ENCODE measurements at regions not wholly inside any gene's neighbourhood (a gene's known extent, or its start where the extent isn't known, plus 50 kb on each side); places are given as distances from the start of the nearest gene placed in this dataset.

DNA sequence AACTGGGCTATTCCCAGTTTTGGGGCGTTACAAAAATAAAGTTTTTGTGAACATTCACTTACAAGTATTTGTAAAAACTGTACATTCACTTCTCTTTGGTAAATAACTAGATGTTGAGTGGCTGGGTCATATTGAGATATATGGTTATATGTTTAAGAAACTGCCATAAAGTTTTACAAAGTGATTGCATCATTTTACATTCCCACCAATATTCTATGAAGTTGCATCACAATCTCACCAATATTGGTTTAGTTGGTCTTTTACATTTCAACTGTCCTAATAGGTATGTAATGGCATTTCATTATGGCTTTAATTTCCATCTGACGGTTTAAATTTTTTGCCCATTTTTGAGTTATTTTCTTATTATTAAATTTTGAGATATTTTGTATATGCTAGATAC is 251.7 kb upstream of the GNAI1 start:
- no peak for DNase-seq (ENCODE audit: insufficient read length)

DNA sequence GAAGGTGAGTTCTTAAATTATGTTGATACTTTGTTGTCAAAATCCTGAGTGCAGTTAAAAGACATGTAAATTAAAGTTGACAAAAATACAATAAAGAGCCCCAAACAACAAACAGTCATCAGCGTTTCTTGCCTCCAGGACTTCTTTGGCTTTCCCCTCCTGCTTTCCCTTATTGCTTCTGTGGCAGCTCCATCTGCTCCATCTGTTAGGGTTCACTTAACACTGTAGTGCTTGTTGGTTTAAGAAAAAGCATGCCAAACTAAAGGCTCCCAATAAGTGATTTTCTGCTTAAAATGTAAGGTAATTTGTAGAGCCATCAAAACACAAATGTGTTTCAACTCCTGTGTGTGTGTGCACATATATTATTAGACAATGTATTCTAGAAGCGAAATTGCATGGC is 254.3 kb upstream of the GNAI1 start:
- DNase-seq (ENCODE audit: insufficient read length), result no peak
- no peak for FAIRE-seq
- TF ChIP-seq TAF1 (IDR thresholded peaks at IDR 0.05; ENCODE audit: borderline replicate concordance, low read depth, low read length) (no peak), POLR2AphosphoS5 (IDR thresholded peaks at IDR 0.05; ENCODE audit: low read depth, low read length) (no peak)

More for the DNA sequence above, 251.7 kb upstream of the GNAI1 start:
- no peak for FAIRE-seq
- TF ChIP-seq POLR2AphosphoS5 (IDR thresholded peaks at IDR 0.05; ENCODE audit: low read depth, low read length) (no peak), POLR2A (IDR thresholded peaks at IDR 0.05; ENCODE audit: low read depth, low read length) (no peak), TAF1 (IDR thresholded peaks at IDR 0.05; ENCODE audit: borderline replicate concordance, low read depth, low read length) (no peak)

DNA sequence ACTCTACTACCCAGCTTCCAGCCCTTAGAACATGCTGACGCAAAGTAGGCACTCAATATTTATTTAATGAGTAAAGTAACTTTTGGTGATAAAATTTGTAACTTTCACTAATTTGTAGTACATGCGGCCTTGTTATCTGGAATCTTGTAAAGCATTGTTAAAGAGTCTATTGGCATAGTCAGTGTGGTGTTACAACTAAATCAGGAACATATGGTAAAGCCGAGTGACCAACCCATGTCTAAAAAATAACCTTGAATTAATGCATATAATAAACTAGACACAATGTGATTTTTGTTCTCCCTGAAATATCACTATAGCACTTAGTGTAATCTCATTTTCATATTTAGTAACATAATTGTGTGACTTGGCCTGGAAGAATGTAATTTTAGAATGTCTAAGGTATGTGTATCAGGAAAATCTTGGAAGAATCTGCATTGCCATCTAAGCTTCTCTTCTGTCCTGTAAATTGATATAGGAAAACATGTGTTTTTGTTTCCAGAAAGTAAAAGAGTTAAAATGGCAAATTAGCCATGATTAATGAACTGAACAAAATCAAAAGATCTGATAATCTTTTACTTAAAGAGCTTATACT is 256.7 kb upstream of the GNAI1 start:
- no peak for FAIRE-seq
- DNase-seq (ENCODE audit: insufficient read length), result no peak
- TF ChIP-seq POLR2AphosphoS5 (IDR thresholded peaks at IDR 0.05; ENCODE audit: low read depth, low read length), result no peak
- no peak for TF ChIP-seq TAF1 (IDR thresholded peaks at IDR 0.05; ENCODE audit: borderline replicate concordance, low read depth, low read length)
- TF ChIP-seq POLR2A (IDR thresholded peaks at IDR 0.05; ENCODE audit: low read depth, low read length), result no peak

DNA sequence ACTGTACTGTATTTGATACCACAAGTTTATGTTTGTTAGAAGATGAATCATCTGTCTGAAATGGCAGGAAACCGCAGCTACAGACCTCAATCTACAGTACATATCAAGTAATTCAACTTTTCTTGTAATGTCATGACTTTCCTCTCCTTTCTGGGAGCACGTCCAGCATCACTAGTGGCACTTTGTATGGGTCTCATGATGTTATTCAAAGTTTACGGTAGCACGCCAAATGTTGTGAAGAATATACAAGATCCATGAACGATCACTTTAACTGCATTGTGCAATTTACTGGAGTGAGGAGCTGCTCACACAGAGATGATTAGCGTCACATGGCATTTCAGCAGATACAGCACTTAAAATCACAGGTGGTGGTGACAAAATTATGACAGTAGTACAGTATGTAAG is 257.8 kb upstream of the GNAI1 start:
- no peak for TF ChIP-seq TAF1 (IDR thresholded peaks at IDR 0.05; ENCODE audit: borderline replicate concordance, low read depth, low read length)
- no peak for TF ChIP-seq POLR2AphosphoS5 (IDR thresholded peaks at IDR 0.05; ENCODE audit: low read depth, low read length)
- no peak for TF ChIP-seq POLR2A (IDR thresholded peaks at IDR 0.05; ENCODE audit: low read depth, low read length)
- DNase-seq (ENCODE audit: insufficient read length) (no peak), FAIRE-seq (no peak)

DNA sequence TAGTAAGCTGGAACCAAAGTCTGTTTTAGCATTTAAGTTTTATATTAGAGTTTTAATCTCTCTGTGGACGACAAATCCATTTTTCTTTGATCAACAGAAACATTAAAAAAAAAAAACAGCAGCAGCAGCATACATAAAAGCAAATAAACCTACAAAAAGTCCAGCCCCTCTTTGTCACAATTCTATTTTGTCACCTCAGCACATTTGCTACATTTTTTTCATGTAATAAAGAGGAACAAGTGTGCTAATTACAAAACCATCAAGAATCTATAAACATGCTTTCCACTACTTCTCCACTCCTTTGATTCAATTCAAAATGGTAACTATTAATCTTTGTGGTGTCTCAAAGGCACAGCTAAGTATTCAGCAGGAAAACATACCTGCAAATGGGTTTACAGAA is 259.8 kb upstream of the GNAI1 start:
- FAIRE-seq (no peak), DNase-seq (ENCODE audit: insufficient read length) (no peak)
- TF ChIP-seq POLR2A (IDR thresholded peaks at IDR 0.05; ENCODE audit: low read depth, low read length) (no peak), POLR2AphosphoS5 (IDR thresholded peaks at IDR 0.05; ENCODE audit: low read depth, low read length) (no peak), TAF1 (IDR thresholded peaks at IDR 0.05; ENCODE audit: borderline replicate concordance, low read depth, low read length) (no peak)

DNA sequence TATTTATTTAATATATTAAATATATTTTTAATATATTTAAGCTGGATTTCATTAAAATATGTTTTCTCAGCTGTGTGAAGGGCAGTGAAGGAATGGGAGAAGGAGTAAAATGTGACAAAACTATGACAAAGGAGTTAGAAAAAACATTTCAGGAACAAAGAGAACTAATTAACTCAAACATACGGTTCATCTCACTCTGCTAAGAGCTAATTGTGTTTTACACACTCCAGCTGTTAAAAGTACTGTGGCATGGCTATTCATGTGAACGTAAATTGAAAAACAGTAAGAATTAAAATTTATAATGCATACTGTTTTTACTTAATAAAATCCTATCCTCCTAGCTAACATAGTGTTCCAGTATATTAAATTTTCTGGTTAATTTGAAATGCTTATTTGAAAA is 262.5 kb upstream of the GNAI1 start:
- TF ChIP-seq POLR2A (IDR thresholded peaks at IDR 0.05; ENCODE audit: low read depth, low read length) (no peak), POLR2AphosphoS5 (IDR thresholded peaks at IDR 0.05; ENCODE audit: low read depth, low read length) (no peak), TAF1 (IDR thresholded peaks at IDR 0.05; ENCODE audit: borderline replicate concordance, low read depth, low read length) (no peak)
- no peak for FAIRE-seq

DNA sequence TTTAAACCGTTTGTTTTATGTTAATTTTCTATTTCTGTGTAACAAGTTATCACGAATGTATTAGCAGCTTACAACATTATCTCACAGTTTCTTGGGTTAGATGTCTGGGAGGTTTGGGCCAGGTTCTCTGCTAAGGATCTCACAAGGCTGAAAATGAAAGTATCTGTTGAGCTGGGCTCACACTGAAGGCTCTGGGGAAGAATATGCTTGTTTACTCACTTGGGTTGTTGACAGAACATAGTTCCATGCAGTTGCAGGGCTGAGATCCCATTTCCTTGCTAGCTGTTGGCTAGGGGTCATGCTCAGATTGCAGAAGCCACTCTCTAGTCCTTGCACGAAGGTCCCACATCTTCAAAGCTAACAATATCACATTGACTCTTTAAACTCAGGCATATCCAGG is 266.6 kb upstream of the GNAI1 start:
- DNase-seq (ENCODE audit: insufficient read length) (no peak), FAIRE-seq (no peak)
- TF ChIP-seq POLR2A (IDR thresholded peaks at IDR 0.05; ENCODE audit: low read depth, low read length), result no peak
- no peak for TF ChIP-seq TAF1 (IDR thresholded peaks at IDR 0.05; ENCODE audit: borderline replicate concordance, low read depth, low read length)
- TF ChIP-seq POLR2AphosphoS5 (IDR thresholded peaks at IDR 0.05; ENCODE audit: low read depth, low read length), result no peak

More for the DNA sequence above, 262.5 kb upstream of the GNAI1 start:
- DNase-seq (ENCODE audit: insufficient read length), result no peak

DNA sequence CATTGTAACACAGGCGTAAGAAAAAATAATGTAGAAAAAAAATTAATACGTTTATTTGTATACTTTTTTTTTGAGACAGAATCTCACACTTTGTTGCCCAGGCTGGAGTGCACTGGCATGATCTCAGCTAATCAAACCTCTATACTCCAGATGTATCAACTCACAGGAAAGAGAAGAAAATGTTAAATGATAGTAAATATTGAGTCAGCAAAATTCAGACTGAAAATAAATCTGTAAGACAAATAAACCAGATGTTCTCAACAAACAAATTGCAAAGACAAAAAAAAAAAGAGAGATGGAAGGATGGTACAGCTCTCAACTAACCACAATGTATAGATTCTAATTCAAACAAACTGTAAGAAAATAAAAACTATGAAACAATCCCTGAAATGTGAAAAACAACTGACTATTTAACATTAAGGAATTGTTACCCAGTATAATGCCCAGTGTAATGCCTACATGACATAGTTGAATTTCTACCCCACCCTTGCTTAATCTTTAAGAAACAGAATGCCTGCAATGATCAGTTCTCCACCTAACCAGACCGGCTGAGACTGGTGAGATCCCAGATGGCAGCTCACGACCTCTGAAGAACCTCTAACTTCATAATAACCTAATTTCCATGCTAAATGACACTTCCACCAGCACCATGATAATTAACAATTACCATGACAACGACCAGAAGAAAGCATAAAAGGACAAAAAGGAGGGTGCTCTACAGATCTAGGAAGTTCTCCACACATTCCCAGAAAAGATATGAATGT is 272.0 kb upstream of the GNAI1 start:
- FAIRE-seq, result no peak
- TF ChIP-seq POLR2AphosphoS5 (IDR thresholded peaks at IDR 0.05; ENCODE audit: low read depth, low read length), result no peak
- TF ChIP-seq POLR2A (IDR thresholded peaks at IDR 0.05; ENCODE audit: low read depth, low read length), result no peak
- TF ChIP-seq TAF1 (IDR thresholded peaks at IDR 0.05; ENCODE audit: borderline replicate concordance, low read depth, low read length), result no peak
- DNase-seq (ENCODE audit: insufficient read length), result no peak

DNA sequence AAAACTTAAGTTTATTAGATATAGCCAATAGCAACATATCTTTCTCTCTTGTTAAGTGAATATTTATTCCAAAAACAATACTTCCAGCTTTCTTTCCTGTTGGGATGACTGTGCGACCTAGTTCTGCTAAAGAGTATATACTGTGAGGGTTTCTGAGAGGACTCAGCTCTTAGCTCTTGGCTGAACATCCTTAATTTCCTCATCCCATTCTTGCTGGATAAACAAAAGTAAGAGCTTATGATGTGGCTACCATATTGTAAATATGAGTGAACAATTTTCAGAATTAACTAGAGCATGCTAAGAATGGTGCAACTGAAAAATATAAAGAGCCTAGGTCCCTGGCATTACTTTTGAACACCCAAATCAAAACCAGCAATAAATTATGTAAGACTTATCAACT is 279.5 kb upstream of the GNAI1 start:
- TF ChIP-seq TAF1 (IDR thresholded peaks at IDR 0.05; ENCODE audit: borderline replicate concordance, low read depth, low read length), result no peak
- TF ChIP-seq POLR2AphosphoS5 (IDR thresholded peaks at IDR 0.05; ENCODE audit: low read depth, low read length), result no peak
- TF ChIP-seq POLR2A (IDR thresholded peaks at IDR 0.05; ENCODE audit: low read depth, low read length), result no peak
- FAIRE-seq (no peak), DNase-seq (ENCODE audit: insufficient read length) (no peak)

DNA sequence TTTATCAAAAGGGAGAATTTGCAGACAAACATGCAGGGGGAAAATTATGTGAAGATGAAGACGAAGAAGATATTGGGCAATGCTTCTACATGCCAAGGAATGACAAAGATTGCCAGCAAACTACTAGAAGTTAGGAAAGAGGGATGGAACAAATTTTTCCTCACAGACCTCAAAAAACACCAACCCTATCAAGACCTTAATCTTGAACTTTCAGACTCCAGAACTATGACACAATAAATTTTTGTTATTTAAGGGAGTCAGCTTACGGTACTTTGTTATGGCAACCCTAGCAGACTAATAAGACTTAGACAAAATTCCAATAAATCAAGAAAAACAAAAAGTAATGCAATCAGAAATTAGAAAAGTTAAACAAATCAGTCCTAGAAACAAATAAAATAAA is 280.0 kb upstream of the GNAI1 start:
- FAIRE-seq (no peak), DNase-seq (ENCODE audit: insufficient read length) (no peak)
- no peak for TF ChIP-seq TAF1 (IDR thresholded peaks at IDR 0.05; ENCODE audit: borderline replicate concordance, low read depth, low read length)
- no peak for TF ChIP-seq POLR2A (IDR thresholded peaks at IDR 0.05; ENCODE audit: low read depth, low read length)
- no peak for TF ChIP-seq POLR2AphosphoS5 (IDR thresholded peaks at IDR 0.05; ENCODE audit: low read depth, low read length)

DNA sequence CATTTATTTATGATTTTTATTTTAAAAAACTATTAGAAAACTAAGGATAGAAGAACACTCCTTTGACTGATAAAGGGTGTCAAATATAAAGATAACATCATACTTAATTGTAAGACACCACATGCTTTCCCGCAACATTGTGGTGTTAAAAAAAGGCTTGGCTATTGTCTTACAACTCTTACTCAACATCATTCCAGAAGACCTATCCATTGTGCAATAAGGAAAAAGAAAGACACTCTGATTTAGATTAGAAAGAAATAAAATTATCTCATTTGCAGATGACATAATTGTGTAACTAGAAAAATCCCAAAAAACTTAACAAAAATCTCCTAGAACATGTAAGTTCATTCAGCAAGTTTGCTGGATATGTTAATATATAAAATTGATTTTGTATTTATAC is 296.7 kb upstream of the GNAI1 start:
- no peak for DNase-seq (ENCODE audit: insufficient read length)
- FAIRE-seq, result no peak
- TF ChIP-seq POLR2AphosphoS5 (IDR thresholded peaks at IDR 0.05; ENCODE audit: low read depth, low read length), result no peak

DNA sequence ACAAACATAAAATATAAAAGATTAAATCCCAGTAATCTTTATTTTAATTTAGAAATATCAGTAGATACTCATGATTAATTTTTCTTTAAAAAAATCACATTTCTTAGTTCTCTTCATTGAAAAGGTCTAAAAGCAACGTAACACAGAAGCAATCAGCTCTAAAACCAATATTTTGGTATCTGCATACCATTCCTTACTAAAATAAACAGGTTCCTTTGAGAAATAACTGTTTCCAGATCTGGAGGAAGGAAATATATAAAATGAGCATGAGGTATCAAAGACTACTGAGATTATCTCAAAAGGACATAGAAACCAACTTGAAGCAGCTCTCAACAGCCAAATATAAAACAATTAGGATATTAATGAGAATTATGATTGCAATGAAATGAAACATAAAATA is 301.0 kb upstream of the GNAI1 start:
- DNase-seq (ENCODE audit: insufficient read length) (no peak), FAIRE-seq (no peak)
- TF ChIP-seq POLR2A (IDR thresholded peaks at IDR 0.05; ENCODE audit: low read depth, low read length) (no peak), TAF1 (IDR thresholded peaks at IDR 0.05; ENCODE audit: borderline replicate concordance, low read depth, low read length) (no peak), POLR2AphosphoS5 (IDR thresholded peaks at IDR 0.05; ENCODE audit: low read depth, low read length) (no peak)

Measured in GM12892 (cell line).